Suprapubic skin (tissue), 3 donors: ENCODE measurements at regions not wholly inside any gene's neighbourhood (a gene's known extent, or its start where the extent isn't known, plus 50 kb on each side); places are given as distances from the start of the nearest gene placed in this dataset.

Experiments used
- CTCF ChIP-seq, 2 donors: fragments of 200-600 bp in 1 of 2; fragments of 450-650 bp in 1 of 2; sonication (generic) in 1 of 2; IDR thresholded peaks; one replicate each; pipeline ENCODE4 v1.5.1; 2016 to 2019; ENCODE audit warnings: antibody characterized with exemption in 2 of 2, mild to moderate bottlenecking in 1 of 2, moderate library complexity in 1 of 2
- POLR2A ChIP-seq, 2 donors: fragments of 450-650 bp; IDR thresholded peaks; one replicate each; pipeline ENCODE4 v1.6.1; 2017; ENCODE audit warnings: antibody characterized with exemption in 2 of 2, mild to moderate bottlenecking in 2 of 2, moderate library complexity in 2 of 2

GRCh38 chr11:91374794-91375193, 849.8 kb upstream of the FAT3 start:
- TF ChIP-seq CTCF (IDR thresholded peaks at IDR 0.05) (no peak), POLR2A (IDR thresholded peaks at IDR 0.05) (no peak)
